ENCODE measurements at regions not wholly inside any gene's neighbourhood (a gene's known extent, or its start where the extent isn't known, plus 50 kb on each side); places are given as distances from the start of the nearest gene placed in this dataset.
A peak's percentile ranks its signal among the peaks of the same experiment; 100 is the strongest.

DNA sequence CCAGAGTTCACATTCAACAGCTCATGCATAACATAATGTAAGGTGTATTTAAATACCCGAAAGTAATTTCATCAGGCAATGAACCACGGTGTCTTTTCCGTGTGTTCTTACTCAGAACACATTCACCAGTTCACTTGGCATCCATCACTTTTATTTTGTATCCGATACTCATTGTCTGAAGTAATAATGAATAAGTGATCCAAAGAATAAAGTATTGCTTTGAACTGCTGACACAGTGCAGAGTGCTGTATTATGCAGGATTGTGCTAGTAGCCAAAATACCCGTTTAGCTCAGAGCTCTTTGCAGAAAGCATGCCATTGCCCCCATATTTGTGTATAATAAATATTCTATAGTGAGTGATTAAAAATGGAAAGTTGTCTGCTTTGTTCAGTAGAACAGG, 460.9 kb upstream of the KCNMB2 start:
- H3K9me3 ChIP-seq, result no peaks in the 10 kb centered on the region
- TF ChIP-seq, protein P1, sequence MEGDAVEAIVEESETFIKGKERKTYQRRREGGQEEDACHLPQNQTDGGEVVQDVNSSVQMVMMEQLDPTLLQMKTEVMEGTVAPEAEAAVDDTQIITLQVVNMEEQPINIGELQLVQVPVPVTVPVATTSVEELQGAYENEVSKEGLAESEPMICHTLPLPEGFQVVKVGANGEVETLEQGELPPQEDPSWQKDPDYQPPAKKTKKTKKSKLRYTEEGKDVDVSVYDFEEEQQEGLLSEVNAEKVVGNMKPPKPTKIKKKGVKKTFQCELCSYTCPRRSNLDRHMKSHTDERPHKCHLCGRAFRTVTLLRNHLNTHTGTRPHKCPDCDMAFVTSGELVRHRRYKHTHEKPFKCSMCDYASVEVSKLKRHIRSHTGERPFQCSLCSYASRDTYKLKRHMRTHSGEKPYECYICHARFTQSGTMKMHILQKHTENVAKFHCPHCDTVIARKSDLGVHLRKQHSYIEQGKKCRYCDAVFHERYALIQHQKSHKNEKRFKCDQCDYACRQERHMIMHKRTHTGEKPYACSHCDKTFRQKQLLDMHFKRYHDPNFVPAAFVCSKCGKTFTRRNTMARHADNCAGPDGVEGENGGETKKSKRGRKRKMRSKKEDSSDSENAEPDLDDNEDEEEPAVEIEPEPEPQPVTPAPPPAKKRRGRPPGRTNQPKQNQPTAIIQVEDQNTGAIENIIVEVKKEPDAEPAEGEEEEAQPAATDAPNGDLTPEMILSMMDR (IDR thresholded peaks at IDR 0.05), result no peak

DNA sequence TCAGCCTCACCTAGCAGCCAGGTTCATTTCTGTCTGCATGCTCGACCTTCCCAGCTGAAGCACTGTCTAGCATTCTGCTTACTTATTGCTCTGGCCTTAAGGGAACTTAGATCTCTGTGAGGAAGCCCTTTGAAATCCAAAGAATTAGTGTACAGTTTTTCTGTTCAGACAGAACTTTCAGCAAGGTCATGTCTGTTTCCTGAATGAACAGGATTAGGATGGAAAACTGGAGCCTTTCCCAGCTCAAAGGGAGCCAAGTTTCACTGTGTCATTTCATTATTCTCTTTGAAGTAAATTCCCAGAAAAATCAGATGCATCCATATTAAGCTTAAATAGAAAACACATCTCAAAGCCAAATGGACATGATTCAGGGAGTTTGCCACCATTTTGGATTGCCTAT, 457.3 kb upstream of the KCNMB2 start:
- Histone ChIP-seq H3K27me3 (no peaks in the 10 kb centered on the region), H3K36me3 (no peaks in the 10 kb centered on the region), H3K9me3 (no peaks in the 10 kb centered on the region), H3K4me3 (no peak overlapping the region), H3K27ac (peak overlapping the region in 1 of 2 donors; percentile 50), H3K4me1 (peaks cover 3 to 40% of the 10 kb centered on the region in 2 donors)
- TF ChIP-seq, protein P1 (IDR thresholded peaks at IDR 0.05), result no peak
- DNase-seq (ENCODE audit: low spot score), result no peak

More for the DNA sequence above, 460.9 kb upstream of the KCNMB2 start:
- H3K4me3 ChIP-seq, result no peak overlapping the region
- no peak overlapping the region for H3K27ac ChIP-seq
- DNase-seq (ENCODE audit: low spot score), result no peak
- H3K27me3 ChIP-seq, result no peaks in the 10 kb centered on the region
- H3K4me1 ChIP-seq, result peaks cover 3 to 22% of the 10 kb centered on the region in 2 donors
- H3K36me3 ChIP-seq, result no peaks in the 10 kb centered on the region

DNA sequence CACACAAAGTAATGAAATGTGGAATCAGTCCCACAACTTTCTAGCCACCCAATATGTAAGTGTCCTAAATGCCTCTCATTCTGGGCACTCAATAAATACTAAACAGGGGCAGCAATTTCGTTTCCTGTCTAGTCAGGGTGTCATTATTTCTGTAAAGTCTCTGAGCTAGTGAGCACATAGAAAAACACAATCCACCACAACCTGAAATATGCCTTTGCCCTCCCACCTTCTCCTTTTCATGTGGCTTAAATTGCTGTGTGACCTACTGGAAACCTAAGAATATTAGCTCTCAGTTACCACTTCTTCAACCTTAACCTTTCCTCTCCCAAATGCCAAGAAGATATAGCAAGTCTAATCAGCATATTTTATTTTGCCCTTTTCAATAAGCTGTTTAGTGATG, 456.3 kb upstream of the KCNMB2 start:
- Histone ChIP-seq H3K4me3 (no peak overlapping the region), H3K9me3 (no peaks in the 10 kb centered on the region), H3K4me1 (peaks cover 3 to 50% of the 10 kb centered on the region in 2 donors), H3K36me3 (no peaks in the 10 kb centered on the region), H3K27ac (no peak overlapping the region), H3K27me3 (no peaks in the 10 kb centered on the region)
- DNase-seq (ENCODE audit: low spot score), result no peak
- TF ChIP-seq, protein P1 (IDR thresholded peaks at IDR 0.05), result no peak

DNA sequence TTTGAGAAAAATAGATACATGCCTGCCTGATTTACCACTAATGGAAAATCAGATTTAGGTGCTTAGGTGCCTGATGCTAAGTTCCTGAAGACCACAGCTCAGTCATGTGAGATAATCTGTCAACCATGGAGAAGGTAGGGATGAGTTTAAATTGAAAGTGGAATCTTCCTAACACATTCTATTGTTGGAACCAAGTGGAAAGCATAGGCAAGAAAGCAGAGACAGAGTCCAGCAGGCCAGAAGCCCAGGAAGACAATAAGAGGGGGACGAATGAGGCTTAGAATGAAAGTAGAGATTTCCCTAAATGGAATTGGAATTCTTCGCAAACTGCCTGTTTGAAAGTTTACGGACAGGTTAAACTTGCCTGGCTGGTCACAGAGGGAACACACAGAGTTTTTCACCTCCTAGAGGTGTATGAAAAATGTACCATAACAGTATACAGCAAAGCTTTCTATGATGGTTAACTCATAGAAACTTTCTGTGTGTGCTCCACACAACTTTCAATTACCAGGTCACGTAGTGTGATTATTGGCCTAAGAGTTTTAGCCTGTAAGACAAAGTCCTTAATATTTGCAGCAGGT, 453.8 kb upstream of the KCNMB2 start:
- no peak for DNase-seq (ENCODE audit: low spot score)
- TF ChIP-seq, protein P1 (IDR thresholded peaks at IDR 0.05), result no peak
- Histone ChIP-seq H3K4me1 (peaks cover 0 to 62% of the 10 kb centered on the region in 2 donors), H3K27me3 (no peaks in the 10 kb centered on the region), H3K9me3 (no peaks in the 10 kb centered on the region), H3K4me3 (no peak overlapping the region), H3K36me3 (no peaks in the 10 kb centered on the region), H3K27ac (peak overlapping the region in 1 of 2 donors; percentile 41)

DNA sequence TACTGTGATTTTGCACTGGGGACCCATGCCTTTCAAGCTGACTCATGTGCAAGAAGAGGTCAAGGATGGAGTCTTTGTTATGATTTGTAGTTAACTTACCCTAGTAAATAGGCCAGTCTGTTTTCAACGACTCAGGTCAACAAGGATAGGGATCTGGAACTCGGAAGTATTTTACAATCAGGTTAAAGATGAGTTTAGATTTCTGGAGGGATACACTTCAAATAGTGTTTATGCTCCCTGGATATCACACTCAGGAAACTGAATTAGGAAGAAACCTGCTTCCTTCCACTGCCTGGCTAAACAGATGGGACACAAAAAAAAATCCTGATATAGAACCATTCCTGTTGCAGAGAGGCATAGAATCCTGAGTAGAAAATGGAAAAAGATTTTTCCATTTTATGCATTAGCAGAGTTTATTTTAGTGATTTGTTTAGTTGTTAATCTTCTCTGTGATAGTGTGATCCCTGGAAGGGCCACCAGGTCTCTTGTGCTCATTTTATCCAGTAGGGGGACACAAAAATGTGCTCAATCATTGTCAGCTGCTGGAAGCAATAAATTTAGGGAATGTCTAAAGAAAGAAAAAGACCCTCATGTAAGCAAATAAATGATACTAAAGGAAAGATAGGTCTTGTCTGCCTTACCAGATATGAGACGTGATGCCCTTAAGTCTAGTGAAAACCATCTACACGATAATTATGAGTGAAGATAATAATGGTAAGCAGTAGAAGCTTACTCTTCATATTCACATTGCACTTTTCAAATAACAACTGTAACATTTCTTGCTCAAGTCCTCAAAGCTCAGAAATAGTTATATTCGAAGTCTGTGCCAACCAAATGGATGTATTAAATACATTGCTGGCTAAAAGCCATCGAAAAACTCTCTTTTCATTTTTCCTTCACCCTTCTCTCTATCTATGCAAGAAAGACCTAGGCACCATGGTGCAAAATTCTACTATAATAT, 452.1 kb upstream of the KCNMB2 start:
- no peaks in the 10 kb centered on the region for H3K36me3 ChIP-seq
- no peaks in the 10 kb centered on the region for H3K9me3 ChIP-seq
- H3K4me3 ChIP-seq, result no peak overlapping the region
- peaks cover 0 to 58% of the 10 kb centered on the region in 2 donors for H3K4me1 ChIP-seq
- DNase-seq (ENCODE audit: low spot score), result no peak
- no peaks in the 10 kb centered on the region for H3K27me3 ChIP-seq
- TF ChIP-seq, protein P1 (IDR thresholded peaks at IDR 0.05), result peak; percentile 29 to 71
- peak overlapping the region; percentile 65 to 78 for H3K27ac ChIP-seq
